ENCODE measurements at regions not wholly inside any gene's neighbourhood (a gene's known extent, or its start where the extent isn't known, plus 50 kb on each side); places are given as distances from the start of the nearest gene placed in this dataset.

- TF ChIP-seq CTCF (IDR thresholded peaks at IDR 0.05) (no peak), POLR2A (IDR thresholded peaks at IDR 0.05) (no peak)
These were observed 384.5 kb downstream of the GPAT3 start for GRCh38 chr4:83920375-83920774.
